ENCODE measurements at regions not wholly inside any gene's neighbourhood (a gene's known extent, or its start where the extent isn't known, plus 50 kb on each side); places are given as distances from the start of the nearest gene placed in this dataset.

DNA sequence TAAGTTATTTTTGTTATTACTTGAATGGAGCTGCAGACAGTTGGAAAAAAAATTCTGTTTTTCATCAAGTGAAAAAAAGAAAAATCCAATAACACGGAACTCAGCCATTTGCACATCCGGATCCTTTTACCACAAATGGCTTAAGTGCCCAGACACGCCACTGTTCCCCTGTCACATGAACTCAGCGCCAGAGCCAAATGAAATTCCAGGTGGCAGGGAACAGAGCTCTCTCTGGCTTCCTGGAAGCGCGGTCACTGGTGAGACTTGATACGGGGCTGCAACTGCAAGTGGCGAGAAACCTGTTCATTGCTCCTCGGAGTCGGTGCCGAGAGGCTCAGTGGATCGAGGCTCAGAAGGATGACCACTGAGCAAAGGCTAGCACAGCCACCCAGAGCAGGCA is 60.8 kb upstream of the NPTX2 start:
- Histone ChIP-seq H2AFZ (no peak overlapping the region), H3K9me2 (replicated peaks; ENCODE audit: insufficient read depth) (no peaks in the 10 kb centered on the region), H3K4me2 (no peak overlapping the region), H3K36me3 (replicated peaks; ENCODE audit: insufficient read depth, low read depth) (no peaks in the 10 kb centered on the region), H3K9me3 (ENCODE audit: low read depth) (no peaks in the 10 kb centered on the region), H3K79me2 (no peaks in the 10 kb centered on the region), H4K20me1 (ENCODE audit: insufficient read depth, poor library complexity, severe bottlenecking) (no peaks in the 10 kb centered on the region), H3K27me3 (no peaks in the 10 kb centered on the region), H3K4me3 (no peak overlapping the region), H3K4me1 (ENCODE audit: insufficient read depth) (peaks cover 10% of the 10 kb centered on the region), H3K27ac (no peak overlapping the region)
- 89% methylated on average over 12 of the region's 12 CpGs for WGBS (ENCODE audit: low lambda C conversion rate, missing lambda C conversion rate)
- no peak for TF ChIP-seq EZH2phosphoT487 (IDR thresholded peaks at IDR 0.05; ENCODE audit: low read depth, severe bottlenecking, unreplicated experiment)
- no peak for TF ChIP-seq EZH2 (IDR thresholded peaks at IDR 0.05; ENCODE audit: borderline replicate concordance)
- TF ChIP-seq, protein P1, sequence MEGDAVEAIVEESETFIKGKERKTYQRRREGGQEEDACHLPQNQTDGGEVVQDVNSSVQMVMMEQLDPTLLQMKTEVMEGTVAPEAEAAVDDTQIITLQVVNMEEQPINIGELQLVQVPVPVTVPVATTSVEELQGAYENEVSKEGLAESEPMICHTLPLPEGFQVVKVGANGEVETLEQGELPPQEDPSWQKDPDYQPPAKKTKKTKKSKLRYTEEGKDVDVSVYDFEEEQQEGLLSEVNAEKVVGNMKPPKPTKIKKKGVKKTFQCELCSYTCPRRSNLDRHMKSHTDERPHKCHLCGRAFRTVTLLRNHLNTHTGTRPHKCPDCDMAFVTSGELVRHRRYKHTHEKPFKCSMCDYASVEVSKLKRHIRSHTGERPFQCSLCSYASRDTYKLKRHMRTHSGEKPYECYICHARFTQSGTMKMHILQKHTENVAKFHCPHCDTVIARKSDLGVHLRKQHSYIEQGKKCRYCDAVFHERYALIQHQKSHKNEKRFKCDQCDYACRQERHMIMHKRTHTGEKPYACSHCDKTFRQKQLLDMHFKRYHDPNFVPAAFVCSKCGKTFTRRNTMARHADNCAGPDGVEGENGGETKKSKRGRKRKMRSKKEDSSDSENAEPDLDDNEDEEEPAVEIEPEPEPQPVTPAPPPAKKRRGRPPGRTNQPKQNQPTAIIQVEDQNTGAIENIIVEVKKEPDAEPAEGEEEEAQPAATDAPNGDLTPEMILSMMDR (IDR thresholded peaks at IDR 0.05; ENCODE audit: poor library complexity) = no peak
- DNase-seq (ENCODE audit: low spot score) = no peak

DNA sequence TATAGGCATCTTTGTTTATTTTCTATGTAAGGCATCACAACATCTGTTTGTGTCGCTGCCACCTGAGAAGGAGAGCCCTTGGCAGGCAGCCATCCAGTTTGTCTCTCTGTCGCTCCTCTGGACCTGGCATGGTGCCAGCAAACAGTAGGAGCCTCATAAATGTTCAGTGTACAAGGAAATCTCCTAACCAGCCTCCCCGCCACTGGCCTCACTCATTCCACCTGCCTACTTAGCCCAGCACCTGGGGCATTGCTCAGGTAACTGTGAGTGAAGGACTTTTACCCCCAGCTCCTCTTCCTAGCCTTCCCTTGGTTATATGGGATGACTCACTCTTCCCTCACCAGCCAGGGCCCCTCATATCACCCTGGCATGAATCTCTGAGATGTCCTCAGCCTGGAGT is 61.7 kb upstream of the NPTX2 start:
- Histone ChIP-seq H3K27ac (peak overlapping the region; percentile 76), H3K36me3 (replicated peaks; ENCODE audit: insufficient read depth, low read depth) (no peaks in the 10 kb centered on the region), H3K4me1 (ENCODE audit: insufficient read depth) (peaks cover 14% of the 10 kb centered on the region), H3K79me2 (no peaks in the 10 kb centered on the region), H3K4me2 (no peak overlapping the region), H4K20me1 (ENCODE audit: insufficient read depth, poor library complexity, severe bottlenecking) (no peaks in the 10 kb centered on the region), H3K9me2 (replicated peaks; ENCODE audit: insufficient read depth) (no peaks in the 10 kb centered on the region), H3K4me3 (no peak overlapping the region), H2AFZ (no peak overlapping the region), H3K9me3 (ENCODE audit: low read depth) (no peaks in the 10 kb centered on the region), H3K27me3 (no peaks in the 10 kb centered on the region)
- TF ChIP-seq, protein P1 (IDR thresholded peaks at IDR 0.05; ENCODE audit: poor library complexity) = no peak
- TF ChIP-seq EZH2 (IDR thresholded peaks at IDR 0.05; ENCODE audit: borderline replicate concordance) (no peak), EZH2phosphoT487 (IDR thresholded peaks at IDR 0.05; ENCODE audit: low read depth, severe bottlenecking, unreplicated experiment) (no peak)
- WGBS (ENCODE audit: low lambda C conversion rate, missing lambda C conversion rate) = 80% methylated on average over 3 of the region's 3 CpGs
- peak; percentile 58 for DNase-seq (ENCODE audit: low spot score)

DNA sequence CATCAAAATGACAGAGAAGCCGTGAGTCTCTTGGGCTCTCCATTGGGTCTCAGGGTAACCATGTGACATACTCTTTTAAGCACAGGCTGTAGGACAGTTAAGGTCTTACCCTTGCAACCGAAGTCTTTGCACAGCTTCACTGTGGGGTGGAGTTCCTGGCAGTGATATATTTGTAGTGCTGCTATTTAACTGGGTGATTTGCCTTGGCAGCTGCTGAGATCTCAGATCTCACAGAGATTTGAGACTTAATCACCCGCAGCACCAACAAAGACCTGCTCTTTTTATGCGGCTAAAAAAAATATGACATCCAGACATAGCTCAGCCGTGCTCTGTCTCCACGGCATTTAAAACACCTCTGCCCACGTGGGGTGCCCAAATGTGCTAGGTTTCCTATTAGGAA is 63.4 kb upstream of the NPTX2 start:
- Histone ChIP-seq H4K20me1 (ENCODE audit: insufficient read depth, poor library complexity, severe bottlenecking) (no peaks in the 10 kb centered on the region), H3K79me2 (no peaks in the 10 kb centered on the region), H3K4me3 (no peak overlapping the region), H3K27me3 (no peaks in the 10 kb centered on the region), H3K4me1 (ENCODE audit: insufficient read depth) (peaks cover 14% of the 10 kb centered on the region), H3K27ac (no peak overlapping the region), H2AFZ (no peak overlapping the region), H3K4me2 (no peak overlapping the region), H3K9me3 (ENCODE audit: low read depth) (no peaks in the 10 kb centered on the region), H3K9me2 (replicated peaks; ENCODE audit: insufficient read depth) (no peaks in the 10 kb centered on the region), H3K36me3 (replicated peaks; ENCODE audit: insufficient read depth, low read depth) (no peaks in the 10 kb centered on the region)
- DNase-seq (ENCODE audit: low spot score) = no peak
- WGBS (ENCODE audit: low lambda C conversion rate, missing lambda C conversion rate) = 75% methylated on average over 7 of the region's 7 CpGs
- TF ChIP-seq EZH2phosphoT487 (IDR thresholded peaks at IDR 0.05; ENCODE audit: low read depth, severe bottlenecking, unreplicated experiment) = no peak
- TF ChIP-seq, protein P1 (IDR thresholded peaks at IDR 0.05; ENCODE audit: poor library complexity) = no peak
- TF ChIP-seq EZH2 (IDR thresholded peaks at IDR 0.05; ENCODE audit: borderline replicate concordance) = no peak
